ENCODE measurements at regions not wholly inside any gene's neighbourhood (a gene's known extent, or its start where the extent isn't known, plus 50 kb on each side); places are given as distances from the start of the nearest gene placed in this dataset.

DNA sequence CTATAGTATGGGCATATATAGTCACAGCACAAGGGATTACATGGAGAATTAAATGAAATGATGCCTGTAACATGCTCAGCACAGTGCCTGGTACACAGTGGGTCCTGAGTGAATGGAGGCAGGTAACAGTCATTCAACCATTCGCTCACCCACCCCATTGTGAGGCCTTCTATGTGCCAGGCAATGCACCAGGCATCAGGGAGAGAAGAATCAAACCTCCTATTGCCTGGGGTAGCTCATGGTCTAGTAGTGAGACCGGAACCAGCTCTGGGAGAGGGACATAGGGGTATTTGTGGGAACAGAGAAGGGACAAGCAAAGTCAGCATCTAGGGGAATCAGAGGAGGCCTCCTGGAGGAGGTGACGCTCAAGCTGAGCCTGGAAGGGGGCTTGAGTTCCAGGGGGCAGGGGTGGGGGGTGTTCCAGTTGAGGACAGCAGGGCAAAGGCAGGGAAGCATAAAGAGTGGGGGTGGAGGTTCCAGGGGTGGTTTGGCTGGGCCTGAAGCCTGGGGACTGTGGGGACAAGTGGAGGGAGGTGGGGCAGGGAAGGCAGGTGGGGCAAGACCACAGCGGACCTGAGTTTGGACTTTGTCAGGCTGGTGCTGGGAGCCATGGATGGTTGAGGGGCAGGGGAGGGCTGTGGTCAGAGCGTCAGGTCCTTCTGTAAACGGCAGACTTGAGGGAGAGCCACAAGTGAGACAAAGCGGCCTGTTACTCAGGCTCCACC lies 591.6 kb downstream of the PTPRU start:
- no peak for TF ChIP-seq POLR2A (IDR thresholded peaks at IDR 0.05)
- TF ChIP-seq, protein P1, sequence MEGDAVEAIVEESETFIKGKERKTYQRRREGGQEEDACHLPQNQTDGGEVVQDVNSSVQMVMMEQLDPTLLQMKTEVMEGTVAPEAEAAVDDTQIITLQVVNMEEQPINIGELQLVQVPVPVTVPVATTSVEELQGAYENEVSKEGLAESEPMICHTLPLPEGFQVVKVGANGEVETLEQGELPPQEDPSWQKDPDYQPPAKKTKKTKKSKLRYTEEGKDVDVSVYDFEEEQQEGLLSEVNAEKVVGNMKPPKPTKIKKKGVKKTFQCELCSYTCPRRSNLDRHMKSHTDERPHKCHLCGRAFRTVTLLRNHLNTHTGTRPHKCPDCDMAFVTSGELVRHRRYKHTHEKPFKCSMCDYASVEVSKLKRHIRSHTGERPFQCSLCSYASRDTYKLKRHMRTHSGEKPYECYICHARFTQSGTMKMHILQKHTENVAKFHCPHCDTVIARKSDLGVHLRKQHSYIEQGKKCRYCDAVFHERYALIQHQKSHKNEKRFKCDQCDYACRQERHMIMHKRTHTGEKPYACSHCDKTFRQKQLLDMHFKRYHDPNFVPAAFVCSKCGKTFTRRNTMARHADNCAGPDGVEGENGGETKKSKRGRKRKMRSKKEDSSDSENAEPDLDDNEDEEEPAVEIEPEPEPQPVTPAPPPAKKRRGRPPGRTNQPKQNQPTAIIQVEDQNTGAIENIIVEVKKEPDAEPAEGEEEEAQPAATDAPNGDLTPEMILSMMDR (IDR thresholded peaks at IDR 0.05) = no peak
- TF ChIP-seq POLR2AphosphoS5 (IDR thresholded peaks at IDR 0.05) = no peak
- no peak for TF ChIP-seq EP300 (IDR thresholded peaks at IDR 0.05)

All from upper lobe of left lung (tissue), 4 donors.